ENCODE measurements at regions not wholly inside any gene's neighbourhood (a gene's known extent, or its start where the extent isn't known, plus 50 kb on each side); places are given as distances from the start of the nearest gene placed in this dataset.

- Histone ChIP-seq H2AK5ac (ENCODE audit: low read depth, low read length) (no peak overlapping the region), H3K27ac (ENCODE audit: low read depth, low read length) (no peak overlapping the region), H4K20me1 (replicated peaks in 1 of 2; ENCODE audit: control insufficient read depth in 1 of 2, insufficient read depth in 2 of 2, low read length in 2 of 2) (no peaks in the 10 kb centered on the region), H3K27me3 (replicated peaks in 1 of 4; ENCODE audit: control insufficient read depth in 3 of 4, extremely low read depth in 1 of 4, insufficient read depth in 3 of 4, low read length in 3 of 4) (no peaks in the 10 kb centered on the region), H3K4me1 (replicated peaks in 1 of 4; ENCODE audit: control insufficient read depth in 3 of 4, insufficient read depth in 4 of 4, low read length in 3 of 4) (peaks cover 0 to 11% (median 8%) of the 10 kb centered on the region in 4 experiments; a peak in 5 of 7 replicates), H3K9ac (replicated peaks in 1 of 4; ENCODE audit: extremely low read depth in 1 of 4, low read depth in 3 of 4, low read length in 3 of 4) (no peak overlapping the region), H3K18ac (ENCODE audit: extremely low read depth, low read length) (no peak overlapping the region), H2BK20ac (ENCODE audit: low read length) (no peak overlapping the region), H3K14ac (ENCODE audit: insufficient read length) (no peak overlapping the region), H3K4ac (replicated peaks; ENCODE audit: insufficient read length, low read depth, low read length) (no peak overlapping the region), H3K23ac (ENCODE audit: insufficient read length) (no peak overlapping the region), H2BK120ac (replicated peaks; ENCODE audit: low read depth, low read length) (no peak overlapping the region), H3K79me1 (ENCODE audit: low read depth, low read length) (no peaks in the 10 kb centered on the region), H3K79me2 (ENCODE audit: control insufficient read depth in 1 of 2, insufficient read depth in 2 of 2, low read length in 2 of 2) (no peaks in the 10 kb centered on the region), H2AFZ (ENCODE audit: low read length) (no peak overlapping the region), H2BK15ac (ENCODE audit: low read length) (no peak overlapping the region), H4K5ac (ENCODE audit: insufficient read length, low read depth, low read length) (no peak overlapping the region), H3K23me2 (ENCODE audit: low read depth, low read length) (no peaks in the 10 kb centered on the region), H4K91ac (replicated peaks; ENCODE audit: insufficient read length, low read length) (no peak overlapping the region), H3K4me3 (ENCODE audit: extremely low read depth in 1 of 4, insufficient read depth in 2 of 4, low read depth in 3 of 4, low read length in 4 of 4) (no peak overlapping the region), H3K4me2 (ENCODE audit: insufficient read depth in 1 of 2, low read depth in 2 of 2, low read length in 2 of 2) (no peak overlapping the region), H2BK5ac (ENCODE audit: low read depth, low read length) (no peak overlapping the region), H3K36me3 (ENCODE audit: control insufficient read depth in 2 of 4, insufficient read depth in 4 of 4, low read length in 3 of 4) (no peaks in the 10 kb centered on the region), H2BK12ac (ENCODE audit: low read depth, low read length) (no peak overlapping the region), H3K9me3 (ENCODE audit: insufficient read depth in 2 of 2, low read depth in 1 of 2, low read length in 1 of 2) (no peaks in the 10 kb centered on the region), H4K8ac (ENCODE audit: extremely low read depth, insufficient read depth, low read length) (no peak overlapping the region), H3K56ac (replicated peaks; ENCODE audit: insufficient read length, low read depth, low read length) (no peak overlapping the region)
- ChIA-PET POLR2A (ENCODE audit: partially characterized antibody) (no interaction called here), CTCF (ENCODE audit: partially characterized antibody) (interaction anchor here (1.0 to 1.4 kb wide), 2 partner anchors 10 to 16 kb away, joined by 3 read pairs; no protein-coding TSS in a partner anchor)
- WGBS, 2 experiments (ENCODE audit: extremely low coverage in 1 of 2, insufficient coverage in 1 of 2, insufficient read length in 1 of 2, insufficient replicate concordance in 2 of 2, low coverage in 1 of 2, low lambda C conversion rate in 2 of 2, missing lambda C conversion rate in 1 of 2) = 91% methylated on average over 2 of the region's 2 CpGs; no CpG with 5 or more reads in 1 of the 2 experiments
- no peak for DNase-seq (ENCODE audit: low read depth in 1 of 2, low spot score in 2 of 2)
- TF ChIP-seq BCL11A (IDR thresholded peaks at IDR 0.05; ENCODE audit: low read depth in 2 of 2, low read length in 2 of 2) = no peak
- FAIRE-seq = no peak
Measured at GRCh38 chr6:115796061-115796460, 264.6 kb downstream of the FRK start.
